ENCODE measurements at regions not wholly inside any gene's neighbourhood (a gene's known extent, or its start where the extent isn't known, plus 50 kb on each side); places are given as distances from the start of the nearest gene placed in this dataset.

- H3K4me1 Mint-ChIP-seq: peaks cover 27% of the 10 kb centered on the region
- no peak for DNase-seq
- peaks cover 13% of the 10 kb centered on the region for H3K9me3 Mint-ChIP-seq
- H3K27me3 Mint-ChIP-seq: no peaks in the 10 kb centered on the region
- peak overlapping the region; percentile 55 for H3K27ac Mint-ChIP-seq
- no peaks in the 10 kb centered on the region for H3K36me3 Mint-ChIP-seq
- no peak overlapping the region for H3K4me3 Mint-ChIP-seq
- CTCF ChIA-PET: interaction anchor here (0.6 kb wide), 1 partner anchor 89 kb away, joined by 3 read pairs; no protein-coding TSS in a partner anchor
Measured at GRCh38 chrX:128780934-128781333, 728.7 kb upstream of the ACTRT1 start.

- Mint-ChIP-seq H3K27ac (no peak overlapping the region), H3K36me3 (no peaks in the 10 kb centered on the region), H3K4me1 (no peaks in the 10 kb centered on the region), H3K9me3 (peaks cover 4% of the 10 kb centered on the region), H3K4me3 (no peak overlapping the region), H3K27me3 (no peaks in the 10 kb centered on the region)
- no peak for DNase-seq
- CTCF ChIA-PET: no interaction called here
Measured at GRCh38 chrX:128769495-128769894, 717.3 kb upstream of the ACTRT1 start.

- Mint-ChIP-seq H3K36me3 (no peaks in the 10 kb centered on the region), H3K4me3 (no peak overlapping the region), H3K27ac (no peak overlapping the region), H3K4me1 (no peaks in the 10 kb centered on the region), H3K9me3 (no peaks in the 10 kb centered on the region), H3K27me3 (no peaks in the 10 kb centered on the region)
- no peak for DNase-seq
- CTCF ChIA-PET: no interaction called here
Measured at GRCh38 chrX:128759745-128760144, 707.5 kb upstream of the ACTRT1 start.

GRCh38 chrX:128759177-128759576, 707.0 kb upstream of the ACTRT1 start:
- Mint-ChIP-seq H3K4me1 (no peaks in the 10 kb centered on the region), H3K9me3 (no peaks in the 10 kb centered on the region), H3K36me3 (no peaks in the 10 kb centered on the region), H3K4me3 (no peak overlapping the region), H3K27ac (no peak overlapping the region), H3K27me3 (no peaks in the 10 kb centered on the region)
- CTCF ChIA-PET: no interaction called here
- DNase-seq: no peak

DNA sequence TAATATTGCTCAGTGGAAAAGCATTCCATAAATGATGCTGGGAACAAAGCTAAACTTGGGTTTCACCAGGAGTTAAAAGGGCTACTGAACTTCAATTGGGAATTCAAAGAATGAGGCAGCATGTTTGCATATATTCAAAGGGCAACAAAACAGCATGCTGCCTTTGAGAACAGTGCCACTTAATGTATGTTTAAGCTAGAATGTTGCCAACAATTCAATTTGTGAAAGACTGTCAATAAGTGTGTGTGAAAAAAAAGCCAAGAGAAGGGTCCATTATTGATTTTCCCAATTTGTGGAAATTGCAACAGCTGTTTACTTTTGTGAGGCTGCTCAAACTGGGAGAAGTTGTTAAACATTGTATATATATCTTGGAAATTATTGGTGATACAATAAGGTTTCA, 701.9 kb upstream of the ACTRT1 start:
- Mint-ChIP-seq H3K9me3 (no peaks in the 10 kb centered on the region), H3K36me3 (no peaks in the 10 kb centered on the region), H3K4me3 (no peak overlapping the region), H3K4me1 (no peaks in the 10 kb centered on the region), H3K27me3 (no peaks in the 10 kb centered on the region), H3K27ac (no peak overlapping the region)
- CTCF ChIA-PET: no interaction called here
- DNase-seq: no peak

GRCh38 chrX:128739539-128739938, 687.3 kb upstream of the ACTRT1 start:
- CTCF ChIA-PET: no interaction called here
- Mint-ChIP-seq H3K27ac (no peak overlapping the region), H3K4me1 (no peaks in the 10 kb centered on the region), H3K36me3 (no peaks in the 10 kb centered on the region), H3K4me3 (no peak overlapping the region), H3K27me3 (no peaks in the 10 kb centered on the region), H3K9me3 (no peaks in the 10 kb centered on the region)
- DNase-seq: no peak

DNA sequence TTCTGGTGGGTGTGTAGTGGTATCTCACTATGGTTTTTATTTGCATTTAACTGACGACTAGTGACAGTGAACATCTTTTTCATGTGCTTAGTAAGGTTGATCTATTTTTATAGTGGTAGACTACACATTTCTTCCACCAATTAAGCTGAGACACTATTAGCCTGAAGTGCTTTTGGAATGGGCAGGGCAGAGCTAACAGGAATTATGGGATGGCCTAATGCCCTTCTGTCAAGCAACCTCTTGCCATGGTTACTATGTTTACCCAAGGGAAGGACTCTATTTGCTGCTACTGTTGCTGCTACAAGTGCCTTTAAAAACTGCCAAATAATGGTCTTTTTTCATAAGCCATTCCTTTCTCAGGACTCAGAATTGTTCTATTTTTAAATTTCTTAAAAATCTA, 676.7 kb upstream of the ACTRT1 start:
- H3K9me3 Mint-ChIP-seq: no peaks in the 10 kb centered on the region
- no peaks in the 10 kb centered on the region for H3K36me3 Mint-ChIP-seq
- no peaks in the 10 kb centered on the region for H3K4me1 Mint-ChIP-seq
- H3K27me3 Mint-ChIP-seq: no peaks in the 10 kb centered on the region
- H3K27ac Mint-ChIP-seq: no peak overlapping the region
- H3K4me3 Mint-ChIP-seq: no peak overlapping the region
- CTCF ChIA-PET: no interaction called here
- DNase-seq: no peak

DNA sequence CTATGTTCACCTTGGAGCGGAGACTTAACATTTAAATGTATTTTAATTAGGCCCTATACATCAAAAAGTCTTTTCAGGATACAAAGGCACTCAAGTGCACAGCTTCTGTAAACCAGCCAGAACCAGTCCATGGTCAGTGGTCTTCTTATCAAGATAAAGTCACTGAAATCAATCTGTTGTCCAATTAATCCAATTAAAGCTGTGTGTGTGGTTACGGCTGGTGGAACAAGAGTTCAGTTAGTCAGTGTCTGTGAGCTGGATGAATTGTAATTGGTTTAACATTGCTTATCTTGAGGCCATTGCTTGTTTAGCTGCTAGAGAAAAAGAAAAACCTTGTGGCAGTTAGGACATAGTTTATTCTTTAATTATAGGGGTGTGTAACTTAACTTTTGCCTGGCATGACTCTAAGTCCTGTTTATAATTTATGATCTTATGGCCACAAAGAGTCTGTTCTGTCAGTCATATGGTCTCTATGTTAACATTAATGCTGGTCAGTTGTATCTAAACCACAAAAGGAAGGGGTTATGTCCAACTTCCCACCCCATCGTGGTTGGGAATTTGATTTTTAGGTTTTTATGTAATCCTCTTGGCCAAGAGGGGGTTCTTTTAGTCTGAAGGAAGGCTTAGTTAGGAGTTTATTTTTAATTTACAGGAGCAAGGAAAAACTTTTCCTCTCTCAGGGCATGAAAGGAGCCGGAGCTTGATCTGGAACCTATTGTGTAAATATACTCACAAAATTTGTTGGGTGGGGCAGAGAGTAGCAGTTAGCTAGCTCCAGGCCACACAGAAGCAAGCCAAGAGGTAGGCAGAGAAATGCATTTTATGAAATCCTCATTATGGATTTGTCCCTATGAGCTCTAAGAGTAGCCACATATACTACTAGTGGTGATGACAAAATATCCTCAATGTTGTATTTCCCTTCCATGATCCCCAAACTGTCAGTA, 665.7 kb upstream of the ACTRT1 start:
- CTCF ChIA-PET: no interaction called here
- no peak for DNase-seq
- no peaks in the 10 kb centered on the region for H3K27me3 Mint-ChIP-seq
- H3K9me3 Mint-ChIP-seq: no peaks in the 10 kb centered on the region
- no peaks in the 10 kb centered on the region for H3K4me1 Mint-ChIP-seq
- H3K4me3 Mint-ChIP-seq: no peak overlapping the region
- H3K36me3 Mint-ChIP-seq: no peaks in the 10 kb centered on the region
- no peak overlapping the region for H3K27ac Mint-ChIP-seq

DNA sequence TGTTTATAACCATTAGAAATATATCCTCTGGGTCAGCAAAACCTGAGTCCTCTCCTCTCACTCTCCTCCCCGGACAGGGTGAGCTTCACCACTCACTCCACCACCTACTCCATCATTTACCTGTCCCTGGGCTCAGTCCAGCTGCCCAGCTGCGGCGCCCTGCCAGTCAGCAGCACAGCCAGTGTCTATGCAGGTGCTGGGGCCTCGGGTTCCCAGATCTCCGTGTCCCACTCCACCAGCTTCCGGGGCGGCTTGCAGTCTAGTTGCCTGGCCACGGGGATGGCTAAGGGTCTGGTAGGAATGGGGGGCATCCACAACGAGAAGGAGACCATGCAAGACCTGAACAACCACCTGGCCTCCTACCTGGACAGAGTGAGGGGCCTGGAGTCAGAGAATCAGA, 662.2 kb upstream of the ACTRT1 start:
- Mint-ChIP-seq H3K27ac (no peak overlapping the region), H3K4me3 (no peak overlapping the region), H3K9me3 (no peaks in the 10 kb centered on the region), H3K27me3 (no peaks in the 10 kb centered on the region), H3K36me3 (no peaks in the 10 kb centered on the region), H3K4me1 (no peaks in the 10 kb centered on the region)
- CTCF ChIA-PET: no interaction called here
- no peak for DNase-seq

DNA sequence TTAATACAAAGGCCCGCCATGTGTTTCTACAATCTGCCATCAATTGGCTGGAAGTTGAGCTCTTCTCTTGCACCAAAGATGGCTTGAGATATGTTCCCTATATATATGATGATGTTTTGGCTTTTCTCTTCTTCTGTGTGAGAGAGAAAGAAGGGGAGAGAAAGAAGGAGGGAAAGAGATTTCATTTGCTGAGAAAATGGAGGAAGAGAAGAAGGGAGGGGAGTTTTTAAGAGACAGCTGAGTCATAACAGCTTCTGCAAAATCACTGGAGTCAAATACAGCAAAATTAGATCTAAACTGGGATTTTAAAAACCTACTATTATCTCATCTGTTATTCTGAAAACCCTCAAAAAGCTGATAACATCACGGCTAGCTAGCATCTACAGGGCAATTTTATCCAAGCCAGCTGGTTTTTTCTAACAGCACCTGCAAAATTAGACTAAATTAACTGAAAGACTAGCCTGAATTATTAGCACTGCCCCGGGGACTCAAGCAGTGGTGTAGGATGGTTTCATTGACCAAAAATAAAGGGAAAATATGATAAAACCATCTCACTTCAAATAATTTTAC, 647.6 kb upstream of the ACTRT1 start:
- no peak overlapping the region for H3K27ac Mint-ChIP-seq
- CTCF ChIA-PET: no interaction called here

GRCh38 chrX:128698573-128699181, 646.5 kb upstream of the ACTRT1 start:
- H3K36me3 Mint-ChIP-seq: no peaks in the 10 kb centered on the region
- H3K4me3 Mint-ChIP-seq: no peak overlapping the region
- no peaks in the 10 kb centered on the region for H3K9me3 Mint-ChIP-seq
- no peaks in the 10 kb centered on the region for H3K4me1 Mint-ChIP-seq
- H3K27ac Mint-ChIP-seq: no peak overlapping the region
- H3K27me3 Mint-ChIP-seq: no peaks in the 10 kb centered on the region
- CTCF ChIA-PET: no interaction called here
- no peak for DNase-seq

More for the DNA sequence above, 647.6 kb upstream of the ACTRT1 start:
- no peaks in the 10 kb centered on the region for H3K4me1 Mint-ChIP-seq
- no peaks in the 10 kb centered on the region for H3K9me3 Mint-ChIP-seq
- H3K36me3 Mint-ChIP-seq: no peaks in the 10 kb centered on the region
- no peaks in the 10 kb centered on the region for H3K27me3 Mint-ChIP-seq
- no peak for DNase-seq
- no peak overlapping the region for H3K4me3 Mint-ChIP-seq

DNA sequence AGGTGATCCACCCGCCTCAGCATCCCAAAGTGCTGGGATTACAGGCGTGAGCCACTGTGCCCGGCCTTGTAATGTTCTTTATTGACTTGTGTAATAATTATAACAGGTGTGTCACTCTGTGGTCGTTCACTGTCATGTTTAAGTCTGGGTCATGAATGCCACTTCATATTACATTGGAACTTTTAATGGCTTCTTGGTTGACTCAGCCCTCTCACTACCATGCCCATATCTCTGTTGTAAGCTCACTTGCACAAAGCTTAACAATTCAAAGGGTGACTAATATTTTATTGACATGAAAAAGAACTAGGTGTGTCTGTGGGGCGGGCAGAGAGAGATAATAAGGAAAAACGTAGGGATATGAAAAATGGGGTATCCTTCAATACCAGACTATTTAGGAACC, 639.7 kb upstream of the ACTRT1 start:
- H3K36me3 Mint-ChIP-seq: no peaks in the 10 kb centered on the region
- no peak overlapping the region for H3K4me3 Mint-ChIP-seq
- H3K27me3 Mint-ChIP-seq: no peaks in the 10 kb centered on the region
- DNase-seq: no peak
- H3K27ac Mint-ChIP-seq: no peak overlapping the region
- CTCF ChIA-PET: interaction anchor here (0.8 kb wide), 1 partner anchor 89 kb away, joined by 3 read pairs; no protein-coding TSS in a partner anchor
- no peaks in the 10 kb centered on the region for H3K4me1 Mint-ChIP-seq
- no peaks in the 10 kb centered on the region for H3K9me3 Mint-ChIP-seq

- no peaks in the 10 kb centered on the region for H3K27me3 Mint-ChIP-seq
- H3K4me1 Mint-ChIP-seq: no peaks in the 10 kb centered on the region
- no peaks in the 10 kb centered on the region for H3K9me3 Mint-ChIP-seq
- CTCF ChIA-PET: no interaction called here
- H3K4me3 Mint-ChIP-seq: no peak overlapping the region
- H3K27ac Mint-ChIP-seq: no peak overlapping the region
- DNase-seq: no peak
- no peaks in the 10 kb centered on the region for H3K36me3 Mint-ChIP-seq
Measured at GRCh38 chrX:128685387-128685786, 633.2 kb upstream of the ACTRT1 start.

GRCh38 chrX:128676651-128677050, 624.4 kb upstream of the ACTRT1 start:
- CTCF ChIA-PET: no interaction called here

More at GRCh38 chrX:128676651-128677050, 624.4 kb upstream of the ACTRT1 start:
- no peak overlapping the region for H3K4me3 Mint-ChIP-seq
- H3K36me3 Mint-ChIP-seq: no peaks in the 10 kb centered on the region
- no peak overlapping the region for H3K27ac Mint-ChIP-seq
- H3K9me3 Mint-ChIP-seq: no peaks in the 10 kb centered on the region
- DNase-seq: no peak
- H3K4me1 Mint-ChIP-seq: no peaks in the 10 kb centered on the region
- H3K27me3 Mint-ChIP-seq: no peaks in the 10 kb centered on the region

Measured in activated naive CD4-positive, alpha-beta T cell treated with anti-CD3 and anti-CD28 coated beads, Interleukin-2, amount 10 ng/mL, durations not matched to agents 7 days and 5 days (primary cell).